Astrocyte of the spinal cord (primary cell): ENCODE measurements at regions not wholly inside any gene's neighbourhood (a gene's known extent, or its start where the extent isn't known, plus 50 kb on each side); places are given as distances from the start of the nearest gene placed in this dataset.

Experiments
- DNase-seq: peaks from one replicate; pipeline ENCODE4 v3.0.0; 2011; ENCODE audit warnings: low read depth, low spot score
- H3K4me3 ChIP-seq: 2 replicates; pipeline ENCODE4 v1.5.1; 2011; ENCODE audit warnings: low read depth, mild to moderate bottlenecking, low read length, moderate library complexity
- CTCF ChIP-seq: IDR thresholded peaks from 2 replicates; pipeline ENCODE4 v1.5.1; 2012; ENCODE audit warnings: low read depth, mild to moderate bottlenecking, low read length, inconsistent platforms
- in situ Hi-C: cut with HindIII; loops from 2 replicates; pipeline ENCODE4 v1.10.0; 2017; ENCODE audit warnings: low sequenced_read_pairs

- in situ Hi-C loops = no loop called here
- H3K4me3 ChIP-seq = no peak overlapping the region
Observed at GRCh38 chr11:43239791-43240190, 72.0 kb upstream of the API5 start.

GRCh38 chr11:43242401-43242800, 69.4 kb upstream of the API5 start:
- no peak for DNase-seq
- in situ Hi-C loops = no loop called here
- TF ChIP-seq CTCF = no peak
- H3K4me3 ChIP-seq = no peak overlapping the region

More at GRCh38 chr11:43239791-43240190, 72.0 kb upstream of the API5 start:
- no peak for TF ChIP-seq CTCF
- DNase-seq = no peak

GRCh38 chr11:43243927-43244326, 67.9 kb upstream of the API5 start:
- TF ChIP-seq CTCF = no peak
- no peak overlapping the region for H3K4me3 ChIP-seq
- in situ Hi-C loops = no loop called here
- DNase-seq = no peak

GRCh38 chr11:43245466-43245865, 66.3 kb upstream of the API5 start:
- no peak for DNase-seq
- H3K4me3 ChIP-seq = no peak overlapping the region
- no peak for TF ChIP-seq CTCF
- in situ Hi-C loops = no loop called here

GRCh38 chr11:43250309-43250708, 61.5 kb upstream of the API5 start:
- in situ Hi-C loops = no loop called here
- no peak for TF ChIP-seq CTCF
- DNase-seq = no peak
- H3K4me3 ChIP-seq = no peak overlapping the region

- DNase-seq = no peak
- TF ChIP-seq CTCF = no peak
- in situ Hi-C loops = no loop called here
- no peak overlapping the region for H3K4me3 ChIP-seq
Observed at GRCh38 chr11:43261775-43262174, 50.0 kb upstream of the API5 start.
